GM10248 (cell line): ENCODE measurements at regions not wholly inside any gene's neighbourhood (a gene's known extent, or its start where the extent isn't known, plus 50 kb on each side); places are given as distances from the start of the nearest gene placed in this dataset.
A peak's percentile ranks its signal among the peaks of the same experiment; 100 is the strongest.
"Not testable (repeated sequence)": the region's sequence is repeated elsewhere in the genome, so short reads cannot be mapped to it uniquely, and the experiment has no call there.

Experiments
- CTCF ChIA-PET: fragments of 300-600 bp; sonication (Branson Sonifier 250); formaldehyde crosslinking; extraction: SDS; loops from one replicate; lab custom pipeline; 2021; ENCODE audit warnings: antibody characterized with exemption; lab: Yijun Ruan, JAX
- POLR2A ChIA-PET: fragments of 350-650 bp; sonication (Branson Sonifier 250); formaldehyde crosslinking; extraction: SDS; loops from one replicate; lab custom pipeline; 2020; ENCODE audit warnings: antibody characterized with exemption; lab: Yijun Ruan, JAX
- DNase-seq: peaks from one replicate; pipeline ENCODE4 v3.0.0; 2012; ENCODE audit errors: extremely low spot score
- TF ChIP-seq, protein P1 (sequence below): IDR thresholded peaks from 2 replicates; pipeline ENCODE4 v1.5.1; 2012; ENCODE audit warnings: mild to moderate bottlenecking, low read depth; ENCODE audit errors: extremely low read depth, missing control alignments, control extremely low read depth

DNA sequence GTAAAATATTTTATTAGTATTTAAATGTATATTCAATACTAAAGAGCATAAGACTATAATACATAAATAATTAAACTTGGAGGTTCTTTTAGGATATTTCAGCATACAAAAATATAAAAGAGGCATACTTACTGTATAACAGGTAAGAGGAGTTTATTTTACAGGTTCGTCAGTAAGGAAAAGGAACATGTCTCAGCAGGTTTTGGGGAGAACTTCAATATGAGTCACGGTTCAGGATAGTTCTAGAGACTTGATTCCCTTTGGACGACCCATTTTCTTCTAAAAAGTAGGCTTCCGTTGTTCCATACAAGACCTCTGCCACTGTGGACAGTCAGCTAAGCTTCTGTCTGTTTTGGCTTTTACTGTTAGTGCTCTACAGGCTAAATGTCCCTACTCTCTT, 181.1 kb downstream of the ALX1 start:
- CTCF ChIA-PET, result no interaction called here
- DNase-seq, result no peak

DNA sequence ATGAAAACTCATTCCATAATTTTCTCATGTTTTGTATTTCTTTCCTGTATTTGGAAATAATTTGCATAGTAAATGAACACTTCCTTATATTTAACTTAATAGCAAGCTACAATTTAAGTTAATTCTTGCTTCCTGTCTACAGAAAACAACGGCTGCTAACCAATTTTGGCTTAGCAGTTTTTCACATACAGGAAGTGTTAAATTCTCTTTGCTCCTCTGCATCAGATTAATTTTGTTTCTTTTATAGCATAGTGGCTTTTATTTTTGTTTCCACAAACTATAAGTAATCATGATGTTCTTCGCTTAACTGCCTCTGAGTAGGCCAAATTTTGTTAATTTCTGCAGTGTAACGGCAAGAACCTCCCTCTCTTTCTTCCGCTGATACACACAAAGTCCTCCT, 182.9 kb downstream of the ALX1 start:
- ChIA-PET POLR2A (no interaction called here), CTCF (no interaction called here)
- TF ChIP-seq, protein P1, sequence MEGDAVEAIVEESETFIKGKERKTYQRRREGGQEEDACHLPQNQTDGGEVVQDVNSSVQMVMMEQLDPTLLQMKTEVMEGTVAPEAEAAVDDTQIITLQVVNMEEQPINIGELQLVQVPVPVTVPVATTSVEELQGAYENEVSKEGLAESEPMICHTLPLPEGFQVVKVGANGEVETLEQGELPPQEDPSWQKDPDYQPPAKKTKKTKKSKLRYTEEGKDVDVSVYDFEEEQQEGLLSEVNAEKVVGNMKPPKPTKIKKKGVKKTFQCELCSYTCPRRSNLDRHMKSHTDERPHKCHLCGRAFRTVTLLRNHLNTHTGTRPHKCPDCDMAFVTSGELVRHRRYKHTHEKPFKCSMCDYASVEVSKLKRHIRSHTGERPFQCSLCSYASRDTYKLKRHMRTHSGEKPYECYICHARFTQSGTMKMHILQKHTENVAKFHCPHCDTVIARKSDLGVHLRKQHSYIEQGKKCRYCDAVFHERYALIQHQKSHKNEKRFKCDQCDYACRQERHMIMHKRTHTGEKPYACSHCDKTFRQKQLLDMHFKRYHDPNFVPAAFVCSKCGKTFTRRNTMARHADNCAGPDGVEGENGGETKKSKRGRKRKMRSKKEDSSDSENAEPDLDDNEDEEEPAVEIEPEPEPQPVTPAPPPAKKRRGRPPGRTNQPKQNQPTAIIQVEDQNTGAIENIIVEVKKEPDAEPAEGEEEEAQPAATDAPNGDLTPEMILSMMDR, result no peak
- DNase-seq, result no peak

More for the DNA sequence above, 181.1 kb downstream of the ALX1 start:
- TF ChIP-seq, protein P1, result no peak
- POLR2A ChIA-PET, result no interaction called here

DNA sequence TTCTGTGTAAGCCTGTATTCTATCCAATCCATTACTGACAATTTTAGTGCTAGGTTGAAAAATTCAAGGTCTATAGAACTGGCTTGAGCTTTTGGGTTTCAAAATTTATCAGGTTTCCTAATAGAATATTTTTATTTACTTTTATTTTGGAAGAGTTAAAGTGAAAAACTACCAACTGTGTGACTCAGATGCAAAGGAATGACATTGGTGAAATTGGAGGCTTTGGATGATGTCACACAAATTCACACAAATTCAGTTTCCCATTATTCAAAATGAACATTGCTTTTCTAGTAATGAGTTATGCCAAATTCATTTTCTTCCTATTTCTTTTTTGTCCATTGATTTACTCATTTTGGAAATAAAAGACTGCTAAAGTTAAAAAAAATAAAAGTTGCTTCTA, 186.9 kb downstream of the ALX1 start:
- TF ChIP-seq, protein P1, result no peak
- POLR2A ChIA-PET, result no interaction called here
- CTCF ChIA-PET, result interaction anchor here (1.0 to 3.1 kb wide), 6 partner anchors 9 to 463 kb away, joined by 3 to 74 read pairs (median 4); no protein-coding TSS in a partner anchor
- no peak for DNase-seq

DNA sequence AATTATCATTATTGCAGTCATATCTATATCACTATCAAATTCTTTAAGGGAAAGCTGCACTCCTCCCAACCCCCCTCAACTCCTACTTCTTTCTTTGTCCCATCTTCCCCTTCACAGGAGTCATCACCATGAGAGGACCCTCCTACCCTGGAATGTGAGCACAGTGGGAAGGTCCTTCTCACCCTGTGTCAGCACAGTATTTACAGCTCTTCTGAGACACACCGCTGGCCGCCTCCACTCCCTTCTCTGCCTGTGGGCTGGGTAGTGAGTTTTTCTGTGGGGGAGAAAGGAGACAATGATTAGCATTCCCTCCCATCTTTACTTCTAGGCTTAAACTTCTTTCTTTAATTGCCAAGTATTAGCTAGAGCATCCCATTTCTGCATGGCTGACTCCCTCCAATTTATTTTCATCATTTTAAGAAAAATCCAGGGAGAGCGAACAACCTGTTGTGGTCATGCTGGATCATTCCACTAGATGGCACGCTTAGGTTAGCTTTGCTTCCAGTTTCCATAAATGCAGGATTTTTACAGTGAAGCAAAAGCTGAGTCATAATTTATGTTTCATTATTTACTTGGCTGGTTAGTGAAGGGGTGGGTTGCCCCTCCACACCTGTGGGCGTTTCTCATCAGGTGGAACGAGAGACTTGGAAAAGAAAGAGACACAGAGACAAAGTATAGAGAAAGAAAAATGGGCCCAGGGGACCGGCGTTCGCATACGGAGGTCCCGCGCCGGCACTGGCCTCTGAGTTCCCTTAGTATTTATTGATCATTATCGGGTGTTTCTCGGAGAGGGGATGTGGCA, 188.5 kb downstream of the ALX1 start:
- ChIA-PET CTCF (interaction anchor here (0.7 to 3.1 kb wide), 32 partner anchors 8 to 517 kb away, joined by 3 to 74 read pairs (median 4); no protein-coding TSS in a partner anchor), POLR2A (no interaction called here)
- DNase-seq, result peak; percentile 55

DNA sequence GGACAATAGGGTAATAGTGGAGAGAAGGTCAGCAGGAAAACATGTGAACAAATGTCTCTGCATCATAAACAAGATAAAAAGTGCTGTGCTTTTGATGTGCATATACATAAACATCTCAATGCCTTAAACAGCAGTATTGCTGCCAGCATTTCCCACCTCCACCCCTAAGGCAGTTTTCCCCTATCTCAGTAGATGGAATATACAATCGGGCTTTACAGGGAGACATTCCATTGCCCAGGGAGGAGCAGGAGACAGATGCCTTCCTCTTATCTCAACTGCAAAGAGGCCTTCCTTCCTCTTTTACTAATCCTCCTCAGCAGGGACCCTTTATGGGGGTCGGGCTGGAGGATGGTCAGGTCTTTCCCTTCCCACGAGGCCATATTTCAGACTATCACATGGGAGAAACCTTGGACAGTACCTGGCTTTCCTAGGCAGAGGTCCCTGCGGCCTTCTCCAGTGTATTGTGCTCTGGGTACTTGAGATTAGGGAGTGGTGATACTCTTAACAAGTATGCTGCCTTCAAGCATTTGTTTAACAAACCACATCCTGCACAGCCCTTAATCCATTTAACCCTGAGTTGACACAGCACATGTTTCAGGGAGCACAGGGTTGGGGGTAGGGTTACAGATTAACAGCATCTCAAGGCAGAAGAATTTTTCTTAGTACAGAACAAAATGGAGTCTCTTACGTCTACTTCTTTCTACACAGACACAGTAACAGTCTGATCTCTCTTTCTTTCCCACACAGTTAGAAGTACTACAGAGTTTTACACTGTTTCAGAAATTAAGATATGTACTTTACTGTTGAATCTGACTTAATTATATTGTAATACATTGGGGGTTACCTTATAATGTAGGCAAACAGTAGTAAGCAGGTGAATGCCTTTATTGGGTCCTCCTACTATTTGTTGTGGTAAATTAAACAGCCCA, 189.4 kb downstream of the ALX1 start:
- CTCF ChIA-PET, result interaction anchor here (0.7 to 3.1 kb wide), 28 partner anchors 7 to 482 kb away, joined by 3 to 74 read pairs (median 4); no protein-coding TSS in a partner anchor
- DNase-seq, POLR2A ChIA-PET: not testable (repeated sequence)

More for the DNA sequence above, 188.5 kb downstream of the ALX1 start:
- TF ChIP-seq, protein P1, result peak; percentile 80

DNA sequence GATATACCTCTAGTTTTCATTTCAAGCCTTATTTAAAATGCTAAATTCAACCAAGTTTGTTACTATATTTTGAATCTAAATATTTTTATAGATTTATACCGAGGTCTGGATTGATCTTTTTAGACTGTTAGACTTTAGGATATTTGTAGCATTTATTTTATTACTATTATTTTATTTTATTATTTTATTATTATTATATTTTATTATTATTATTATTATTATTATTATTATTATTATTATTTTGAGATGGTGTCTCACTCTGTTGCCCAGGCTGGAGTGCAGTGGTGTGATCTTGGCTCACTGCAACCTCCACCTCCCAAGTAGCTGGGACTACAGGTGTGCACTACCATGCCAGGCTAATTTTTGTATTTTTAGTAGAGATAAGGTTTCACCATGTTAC, 195.3 kb downstream of the ALX1 start:
- CTCF ChIA-PET, result interaction anchor here (0.7 to 2.5 kb wide), 4 partner anchors 9 to 396 kb away, joined by 3 to 30 read pairs (median 7); no protein-coding TSS in a partner anchor
- DNase-seq, POLR2A ChIA-PET: not testable (repeated sequence)

DNA sequence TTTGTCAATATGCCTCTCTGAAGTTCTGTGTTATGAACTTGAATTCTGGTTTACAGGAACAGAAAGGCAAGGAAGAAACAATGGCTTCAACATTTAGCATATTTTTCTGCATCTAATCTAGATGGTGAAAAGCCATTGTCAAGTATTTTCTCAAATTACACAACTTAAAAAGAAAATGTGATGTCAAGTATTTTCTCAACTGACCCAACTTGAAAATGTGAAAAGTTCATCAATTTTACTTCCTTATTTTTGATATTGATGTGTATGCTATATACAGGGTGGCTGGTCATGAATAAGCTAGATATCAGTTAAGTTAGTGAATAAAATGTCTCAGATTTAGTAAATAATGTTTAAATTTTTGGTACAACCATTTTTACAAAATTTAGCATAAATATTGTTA, 196.7 kb downstream of the ALX1 start:
- no peak for DNase-seq

More for the DNA sequence above, 196.7 kb downstream of the ALX1 start:
- ChIA-PET CTCF (interaction anchor here (1.0 to 2.5 kb wide), 7 partner anchors 8 to 395 kb away, joined by 3 to 30 read pairs (median 4); no protein-coding TSS in a partner anchor), POLR2A (no interaction called here)
- TF ChIP-seq, protein P1, result no peak
